ENCODE measurements at regions not wholly inside any gene's neighbourhood (a gene's known extent, or its start where the extent isn't known, plus 50 kb on each side); places are given as distances from the start of the nearest gene placed in this dataset.

- DNase-seq (ENCODE audit: low read depth in 1 of 2, low spot score in 1 of 2) = no peak
These were observed 390.0 kb upstream of the IRX4 start for GRCh38 chr5:2272755-2273154.

DNA sequence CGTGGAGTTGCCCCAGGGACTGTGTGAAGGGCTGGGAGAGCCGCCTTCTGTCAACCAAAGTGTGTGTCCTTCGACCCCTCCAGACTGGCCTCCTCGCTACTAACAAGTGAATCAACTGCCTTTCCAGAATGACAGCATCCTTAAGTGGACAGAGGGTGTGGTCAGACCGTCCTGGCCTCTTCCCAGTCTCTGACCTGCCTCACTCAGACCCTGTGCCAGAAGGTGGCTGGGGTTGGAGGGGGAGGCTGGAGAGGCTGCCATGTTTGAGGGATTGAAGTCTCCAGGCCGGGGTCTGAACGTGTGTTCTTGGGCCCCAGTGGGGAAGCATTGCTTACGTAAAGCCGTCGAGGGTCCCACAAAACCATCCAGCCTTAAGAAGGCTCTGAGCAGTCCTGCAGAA is 389.3 kb upstream of the IRX4 start:
- DNase-seq (ENCODE audit: low read depth in 1 of 2, low spot score in 1 of 2) = no peak

DNA sequence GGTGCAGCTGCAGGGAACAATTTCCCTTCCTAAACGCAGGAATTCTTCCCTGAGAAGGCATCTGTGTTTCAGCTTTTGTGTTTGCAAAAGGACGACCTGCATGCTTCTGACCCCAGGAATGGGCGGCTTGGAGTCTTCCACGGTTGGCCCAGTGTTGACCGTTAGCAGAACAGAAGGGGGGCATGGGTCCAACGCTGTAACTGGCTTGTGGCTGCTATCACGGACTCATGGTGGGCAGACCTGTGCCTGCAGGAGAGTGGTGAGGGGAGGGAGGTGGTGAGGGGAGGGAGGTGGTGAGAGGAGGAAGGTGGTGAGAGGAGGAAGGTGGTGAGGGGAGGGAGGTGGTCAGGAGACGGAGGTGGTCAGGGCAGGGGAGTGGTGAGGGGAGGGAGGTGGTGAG is 388.6 kb upstream of the IRX4 start:
- DNase-seq (ENCODE audit: low read depth in 1 of 2, low spot score in 1 of 2) = no peak

- DNase-seq (ENCODE audit: low read depth in 1 of 2, low spot score in 1 of 2) = no peak
These were observed 387.7 kb upstream of the IRX4 start for GRCh38 chr5:2270467-2270866.

DNA sequence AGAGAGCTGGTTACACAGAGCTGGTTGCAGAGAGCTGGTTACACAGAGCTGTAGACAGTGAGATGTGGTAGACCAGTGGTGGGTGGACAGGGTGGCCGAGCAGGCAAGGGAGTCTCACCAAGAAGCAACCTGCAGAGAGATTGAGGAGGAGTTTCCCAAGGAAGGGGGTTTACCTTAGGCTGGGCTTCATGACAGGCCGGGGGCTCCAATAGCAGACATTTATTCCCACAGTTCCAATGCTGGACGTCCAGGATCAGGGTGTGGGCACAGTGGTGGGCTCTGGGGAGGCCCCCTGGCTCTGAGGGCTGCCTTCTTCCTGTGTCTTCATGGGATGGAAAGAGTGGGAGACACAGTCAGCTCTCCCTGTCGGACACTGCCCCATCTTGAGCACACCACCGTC is 386.9 kb upstream of the IRX4 start:
- DNase-seq (ENCODE audit: low read depth in 1 of 2, low spot score in 1 of 2) = no peak

GRCh38 chr5:2267991-2268390 is 385.3 kb upstream of the IRX4 start:
- no peak for DNase-seq (ENCODE audit: low read depth in 1 of 2, low spot score in 1 of 2)

DNA sequence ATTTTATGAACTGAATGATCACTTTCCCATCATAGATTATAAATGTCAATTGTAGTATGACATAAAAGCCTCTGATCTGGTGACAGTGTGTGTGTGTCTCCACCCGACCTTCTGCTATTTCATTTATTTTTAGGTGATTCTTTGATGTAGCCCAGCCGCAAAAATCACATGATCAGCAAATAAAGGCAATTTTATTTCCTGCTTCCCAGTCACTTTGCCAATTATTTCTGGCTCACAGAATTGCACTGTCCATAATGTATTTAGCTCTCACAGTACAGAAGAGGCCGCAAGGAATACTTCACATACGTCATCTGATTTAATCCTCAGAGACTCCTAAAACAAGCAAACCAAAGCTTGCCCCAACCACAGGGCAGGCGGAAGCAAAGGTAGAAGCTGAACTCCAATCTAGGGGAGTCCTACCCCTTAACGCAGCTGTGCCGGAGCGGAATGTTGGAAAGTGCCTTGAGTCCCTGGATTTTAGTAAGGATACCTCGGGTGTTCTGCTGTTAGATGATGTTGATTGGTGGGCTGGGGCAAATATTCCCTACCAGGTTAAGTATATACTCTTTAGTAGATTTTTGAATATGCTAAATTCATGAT is 384.0 kb upstream of the IRX4 start:
- no peak for DNase-seq (ENCODE audit: low read depth in 1 of 2, low spot score in 1 of 2)

DNA sequence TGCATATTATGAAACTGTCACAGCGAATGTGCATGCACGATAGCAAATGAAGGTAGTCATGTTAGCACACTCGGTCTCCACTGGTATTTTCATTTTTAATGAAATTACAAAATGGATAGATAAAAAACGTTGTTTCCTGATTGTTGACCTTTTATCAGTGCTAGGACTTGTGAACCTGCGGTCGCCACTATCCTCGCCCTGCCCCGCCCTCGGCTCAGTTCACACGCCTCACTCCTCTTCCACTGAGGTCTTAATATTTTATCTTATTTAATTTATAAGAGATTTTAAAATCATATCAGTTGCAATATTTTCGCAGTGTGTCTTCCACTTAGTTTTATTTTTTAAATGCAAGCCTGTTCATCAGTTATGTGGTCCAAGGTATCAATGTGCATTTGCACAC is 382.6 kb upstream of the IRX4 start:
- DNase-seq (ENCODE audit: low read depth in 1 of 2, low spot score in 1 of 2) = no peak

DNA sequence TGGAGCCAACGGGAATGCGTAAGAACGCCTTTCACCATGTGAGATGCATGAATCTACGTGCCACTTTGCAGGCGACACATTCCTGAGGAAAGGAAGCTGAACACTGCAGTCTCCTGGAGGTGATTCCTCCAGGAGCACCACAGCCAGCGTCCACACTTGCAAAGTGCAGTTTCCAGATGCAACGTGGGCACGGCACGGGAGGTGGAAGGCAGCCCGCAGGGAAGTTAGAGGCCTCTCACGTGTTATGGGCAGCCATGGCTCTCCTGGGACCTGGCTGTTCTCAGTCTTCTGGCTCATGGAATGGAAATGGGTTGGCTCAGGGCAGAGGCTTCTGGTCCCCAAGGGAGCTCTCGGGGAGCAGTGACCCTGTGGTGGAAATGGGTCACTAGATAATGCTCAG is 381.0 kb upstream of the IRX4 start:
- no peak for DNase-seq (ENCODE audit: low read depth in 1 of 2, low spot score in 1 of 2)

GRCh38 chr5:2262620-2263019 is 379.9 kb upstream of the IRX4 start:
- no peak for DNase-seq (ENCODE audit: low read depth in 1 of 2, low spot score in 1 of 2)

DNA sequence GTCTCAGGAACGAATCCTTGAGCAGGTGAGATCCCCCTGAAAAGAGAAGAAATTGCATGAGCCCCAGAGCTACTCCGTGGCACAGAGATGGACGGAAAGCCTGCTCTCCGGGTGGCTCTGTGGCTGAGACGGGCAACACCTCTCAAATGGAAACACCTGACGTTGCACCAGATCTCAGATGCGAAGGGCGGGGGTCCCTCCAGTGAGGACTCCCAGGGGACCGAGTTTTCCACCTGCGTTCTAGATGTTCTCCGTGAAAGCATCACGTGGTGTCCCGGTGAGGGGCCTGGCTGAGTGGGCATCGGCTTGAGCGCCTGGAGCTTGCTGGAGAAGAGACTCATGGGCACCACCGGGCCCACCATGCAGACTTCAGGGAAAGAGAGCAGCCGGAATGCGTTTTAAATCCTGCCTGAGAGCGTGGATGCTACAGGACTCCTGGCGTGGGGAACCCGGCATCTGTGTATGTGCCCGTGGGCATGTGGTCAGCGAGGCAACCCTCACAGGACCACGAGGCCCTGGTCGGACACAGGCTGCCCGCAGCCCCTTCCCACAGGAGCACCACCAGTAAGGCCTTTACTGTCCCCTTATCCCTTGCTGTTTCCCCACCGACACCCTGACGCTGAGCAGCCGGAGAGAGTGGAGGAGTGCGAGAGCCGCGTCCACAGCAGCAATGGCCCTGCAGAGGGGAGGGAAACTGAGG is 378.4 kb upstream of the IRX4 start:
- DNase-seq (ENCODE audit: low read depth in 1 of 2, low spot score in 1 of 2) = no peak

DNA sequence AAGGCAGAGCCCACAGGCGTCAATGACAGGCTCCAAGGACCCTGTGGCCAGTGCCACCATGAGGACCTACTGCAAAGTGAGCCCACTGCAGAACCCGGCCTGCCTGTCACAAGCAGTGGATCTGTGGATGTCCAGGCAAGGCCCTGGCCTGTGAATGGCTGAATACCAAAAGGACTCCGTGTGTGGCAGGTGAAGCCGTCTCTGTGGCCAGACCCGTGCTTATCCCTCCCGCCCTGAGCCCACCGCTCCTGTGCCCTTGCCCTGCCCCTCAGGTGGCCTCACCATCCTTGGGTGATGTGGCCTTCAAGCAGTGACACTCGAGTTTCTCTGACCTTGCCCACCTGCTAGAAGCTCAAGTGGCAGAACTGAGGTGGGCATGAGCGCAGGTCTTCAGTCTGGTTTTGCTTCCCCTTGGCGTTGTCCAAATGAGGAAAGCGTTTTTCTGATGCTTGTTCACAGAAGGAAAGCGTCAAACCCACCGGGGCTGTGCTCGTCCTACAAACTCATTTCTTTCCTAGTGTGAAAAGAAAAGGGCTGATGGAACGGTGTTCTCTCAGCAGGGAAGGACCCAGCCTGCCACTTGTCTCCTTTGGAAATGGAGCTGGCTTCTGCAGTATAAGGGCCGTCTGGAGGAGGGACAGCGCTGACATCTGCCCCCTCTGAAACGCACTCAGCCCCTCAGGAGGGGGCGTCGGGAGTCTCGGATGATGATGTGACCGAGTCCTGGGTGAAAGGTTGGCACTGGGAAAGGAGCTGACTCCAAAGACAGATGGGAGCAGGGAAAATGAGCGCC is 377.7 kb upstream of the IRX4 start:
- DNase-seq (ENCODE audit: low read depth in 1 of 2, low spot score in 1 of 2) = no peak

GRCh38 chr5:2259494-2260107 is 376.9 kb upstream of the IRX4 start:
- DNase-seq (ENCODE audit: low read depth in 1 of 2, low spot score in 1 of 2) = no peak

- DNase-seq (ENCODE audit: low read depth in 1 of 2, low spot score in 1 of 2) = no peak
These were observed 376.1 kb upstream of the IRX4 start for GRCh38 chr5:2258861-2259260.

DNA sequence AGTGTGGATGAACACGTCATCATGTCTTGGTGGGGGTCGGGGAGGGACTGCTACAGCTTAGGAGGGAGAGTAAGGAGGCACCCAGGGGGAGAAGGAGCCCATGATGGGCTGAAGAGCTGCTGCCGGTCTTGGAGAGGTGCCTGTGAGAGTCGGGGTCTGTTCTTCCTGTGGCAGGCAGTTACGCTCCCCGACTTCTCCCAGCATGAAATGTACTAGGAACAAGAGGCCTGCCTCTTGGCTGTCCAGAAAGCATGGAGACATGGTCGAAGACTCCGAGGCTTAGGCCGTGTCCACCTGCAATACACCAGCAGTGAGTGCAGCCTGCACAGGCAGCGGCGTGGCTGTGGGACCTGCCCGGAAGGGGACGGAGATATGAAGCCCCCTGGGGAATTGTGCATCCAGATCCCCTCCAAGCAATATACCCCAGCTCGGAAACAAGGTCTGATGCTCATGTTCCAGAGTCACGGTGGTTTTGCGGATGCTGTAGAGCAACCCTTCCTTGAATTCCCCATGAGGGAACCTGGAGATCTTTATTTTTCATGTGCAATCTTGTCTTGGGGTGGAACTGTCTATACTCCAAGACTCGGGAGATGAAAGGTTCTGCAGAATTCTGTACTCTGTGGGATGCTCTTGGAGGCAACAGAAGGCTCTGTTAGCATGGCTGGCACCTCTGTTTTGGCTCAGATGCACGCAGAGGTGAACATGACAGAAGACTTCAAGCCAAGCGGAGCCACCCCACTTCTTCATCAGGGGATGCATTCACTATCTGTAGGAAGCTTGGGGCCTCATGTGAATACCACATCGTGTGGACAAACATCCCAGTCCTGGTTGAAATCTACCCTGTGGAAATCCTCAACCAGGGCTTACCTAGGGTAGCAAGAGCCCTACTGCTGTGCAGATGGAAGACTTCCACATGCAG is 374.9 kb upstream of the IRX4 start:
- DNase-seq (ENCODE audit: low read depth in 1 of 2, low spot score in 1 of 2) = no peak

- DNase-seq (ENCODE audit: low read depth in 1 of 2, low spot score in 1 of 2) = no peak
These were observed 374.1 kb upstream of the IRX4 start for GRCh38 chr5:2256691-2257280.

DNA sequence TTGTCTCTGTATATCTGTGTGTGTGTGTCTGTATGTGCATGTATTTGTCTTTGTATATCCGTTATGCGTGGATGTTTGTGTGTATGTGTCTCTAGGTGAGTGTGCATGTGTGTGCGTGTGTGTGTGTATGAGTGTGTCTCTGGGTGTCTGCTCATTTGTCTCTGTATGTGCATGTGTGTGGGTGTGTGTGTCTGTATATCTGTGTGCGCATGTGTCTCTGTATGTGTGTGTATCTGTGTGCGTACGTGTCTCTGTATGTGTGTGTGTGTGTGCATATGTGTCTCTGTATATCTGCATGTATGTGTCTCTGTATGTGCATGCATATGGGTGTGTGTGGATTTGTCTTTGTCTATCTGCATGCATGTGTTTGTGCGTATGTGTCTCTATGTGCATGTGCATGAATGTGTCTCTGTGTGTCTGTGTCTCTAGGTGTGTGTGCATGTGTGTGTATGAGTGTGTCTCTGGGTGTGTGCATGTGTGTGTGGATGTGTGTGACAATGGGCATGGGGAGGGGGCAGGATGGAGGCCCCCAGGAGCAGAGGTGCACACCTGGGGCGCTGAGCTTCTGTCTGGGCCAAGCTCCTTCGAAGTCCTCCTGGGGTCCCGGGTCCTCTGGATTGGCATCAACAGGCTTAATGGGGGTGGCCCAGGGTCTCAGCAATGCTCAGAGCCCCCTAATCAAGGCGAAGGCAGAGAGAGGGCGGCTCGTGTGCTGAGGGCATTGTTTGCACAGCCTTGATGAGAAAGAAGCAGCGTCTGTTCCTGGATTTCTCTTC is 373.4 kb upstream of the IRX4 start:
- no peak for DNase-seq (ENCODE audit: low read depth in 1 of 2, low spot score in 1 of 2)

DNA sequence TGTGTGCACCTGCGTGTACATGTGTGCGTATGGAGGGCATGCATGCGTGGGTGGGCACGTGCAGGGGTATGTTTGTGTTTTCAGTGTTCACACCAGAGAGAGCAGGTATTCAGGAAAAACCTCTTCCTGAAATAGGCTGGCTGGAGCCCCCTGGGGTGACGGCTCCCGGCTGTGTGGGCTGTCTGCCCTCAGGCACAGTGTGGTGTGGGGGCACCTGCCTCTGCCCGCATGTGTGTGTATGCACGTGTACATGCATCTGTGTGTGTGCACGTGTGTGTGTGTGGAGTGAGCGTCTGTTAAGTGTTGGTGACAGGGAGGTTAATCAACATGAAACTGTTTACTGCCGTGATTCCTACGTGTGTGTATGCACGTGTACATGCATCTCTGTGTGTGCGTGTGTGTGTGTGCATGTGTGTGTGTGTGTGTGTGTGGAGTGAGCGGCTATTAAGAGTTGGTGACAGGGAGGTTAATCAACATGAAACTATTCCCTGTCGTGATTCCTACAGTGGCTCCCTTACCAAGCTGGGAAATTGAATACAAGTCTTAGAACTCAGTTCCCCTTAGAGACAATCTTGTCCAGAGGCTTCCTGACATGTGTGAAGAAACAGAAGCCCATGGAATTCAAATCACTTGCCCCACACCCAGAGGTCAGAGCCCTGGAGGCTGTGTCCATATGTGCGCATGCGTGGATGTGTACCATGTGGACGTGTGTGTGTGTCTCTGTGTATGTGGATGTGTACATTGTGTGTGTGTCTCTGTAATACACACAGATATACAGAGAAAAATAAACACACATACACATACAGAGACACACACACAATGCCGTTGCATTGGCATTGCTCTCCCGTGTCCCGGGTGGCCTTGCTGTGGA is 372.4 kb upstream of the IRX4 start:
- DNase-seq (ENCODE audit: low read depth in 1 of 2, low spot score in 1 of 2) = no peak

DNA sequence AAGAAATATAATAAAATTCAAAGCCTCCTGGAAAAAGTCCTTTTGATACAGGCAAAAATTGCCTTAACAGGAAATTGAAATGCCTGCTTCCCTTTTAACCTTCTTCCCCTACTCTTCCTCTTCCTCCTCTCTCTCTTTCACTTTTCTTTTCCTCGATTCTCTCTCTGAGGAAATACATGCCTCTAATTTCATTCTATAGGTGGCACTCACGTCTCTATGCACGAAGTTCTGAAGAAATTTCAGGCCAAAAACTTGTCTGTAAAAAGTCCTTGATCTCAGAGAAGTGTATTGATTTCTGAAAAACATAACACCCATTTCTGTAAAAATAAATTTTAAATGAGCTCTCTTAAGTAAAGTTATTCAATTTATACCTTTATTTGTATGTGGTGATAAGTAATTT is 371.7 kb upstream of the IRX4 start:
- no peak for DNase-seq (ENCODE audit: low read depth in 1 of 2, low spot score in 1 of 2)
